GM12865 (cell line): ENCODE measurements at regions not wholly inside any gene's neighbourhood (a gene's known extent, or its start where the extent isn't known, plus 50 kb on each side); places are given as distances from the start of the nearest gene placed in this dataset.

Experiments
- DNase-seq: peaks from one replicate; pipeline ENCODE4 v3.0.0; 2010; ENCODE audit warnings: low read depth
- H3K4me3 ChIP-seq: 2 replicates; pipeline ENCODE4 v1.5.1; 2011; ENCODE audit warnings: mild to moderate bottlenecking, low read depth, low read length, control low read depth
- TF ChIP-seq, protein P1 (sequence below): IDR thresholded peaks from 2 replicates; pipeline ENCODE4 v1.5.1; 2011; ENCODE audit warnings: low read length, control low read depth, low read depth, inconsistent platforms; ENCODE audit not compliant: insufficient read depth; ENCODE audit errors: missing control alignments

DNA sequence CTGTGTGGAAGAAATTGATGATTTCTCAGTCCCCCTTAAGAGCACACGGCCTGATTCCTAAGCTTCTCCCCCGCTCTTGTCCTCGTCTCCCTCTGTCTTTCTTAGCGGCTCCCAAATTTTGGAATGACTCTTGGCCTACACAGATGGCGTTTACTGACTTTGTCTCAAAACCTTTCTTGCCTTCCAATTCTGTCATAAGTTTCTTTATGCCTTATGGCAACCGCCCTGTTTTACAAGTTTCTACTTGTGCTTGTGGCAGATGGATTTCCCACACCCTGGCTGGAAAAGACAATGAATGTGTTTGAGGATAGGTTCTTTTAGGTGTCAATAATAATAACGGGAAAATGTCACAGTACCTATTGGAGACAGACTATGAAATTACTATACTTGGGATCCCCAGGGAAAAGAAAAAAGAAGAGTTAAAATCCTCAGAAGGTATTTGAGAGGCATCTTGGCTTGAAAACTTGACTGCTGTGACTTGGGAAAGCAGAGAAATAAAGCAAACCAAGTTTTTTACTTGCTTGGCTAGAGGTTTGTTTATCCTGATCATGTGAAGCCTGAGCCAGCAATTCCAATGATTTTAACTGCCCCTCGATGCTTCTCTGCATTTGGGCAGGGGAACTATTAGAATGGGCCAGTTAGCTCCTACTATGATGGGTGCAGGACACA lies 276.4 kb downstream of the HRH4 start:
- DNase-seq: no peak
- no peak overlapping the region for H3K4me3 ChIP-seq
- TF ChIP-seq, protein P1, sequence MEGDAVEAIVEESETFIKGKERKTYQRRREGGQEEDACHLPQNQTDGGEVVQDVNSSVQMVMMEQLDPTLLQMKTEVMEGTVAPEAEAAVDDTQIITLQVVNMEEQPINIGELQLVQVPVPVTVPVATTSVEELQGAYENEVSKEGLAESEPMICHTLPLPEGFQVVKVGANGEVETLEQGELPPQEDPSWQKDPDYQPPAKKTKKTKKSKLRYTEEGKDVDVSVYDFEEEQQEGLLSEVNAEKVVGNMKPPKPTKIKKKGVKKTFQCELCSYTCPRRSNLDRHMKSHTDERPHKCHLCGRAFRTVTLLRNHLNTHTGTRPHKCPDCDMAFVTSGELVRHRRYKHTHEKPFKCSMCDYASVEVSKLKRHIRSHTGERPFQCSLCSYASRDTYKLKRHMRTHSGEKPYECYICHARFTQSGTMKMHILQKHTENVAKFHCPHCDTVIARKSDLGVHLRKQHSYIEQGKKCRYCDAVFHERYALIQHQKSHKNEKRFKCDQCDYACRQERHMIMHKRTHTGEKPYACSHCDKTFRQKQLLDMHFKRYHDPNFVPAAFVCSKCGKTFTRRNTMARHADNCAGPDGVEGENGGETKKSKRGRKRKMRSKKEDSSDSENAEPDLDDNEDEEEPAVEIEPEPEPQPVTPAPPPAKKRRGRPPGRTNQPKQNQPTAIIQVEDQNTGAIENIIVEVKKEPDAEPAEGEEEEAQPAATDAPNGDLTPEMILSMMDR: no peak

DNA sequence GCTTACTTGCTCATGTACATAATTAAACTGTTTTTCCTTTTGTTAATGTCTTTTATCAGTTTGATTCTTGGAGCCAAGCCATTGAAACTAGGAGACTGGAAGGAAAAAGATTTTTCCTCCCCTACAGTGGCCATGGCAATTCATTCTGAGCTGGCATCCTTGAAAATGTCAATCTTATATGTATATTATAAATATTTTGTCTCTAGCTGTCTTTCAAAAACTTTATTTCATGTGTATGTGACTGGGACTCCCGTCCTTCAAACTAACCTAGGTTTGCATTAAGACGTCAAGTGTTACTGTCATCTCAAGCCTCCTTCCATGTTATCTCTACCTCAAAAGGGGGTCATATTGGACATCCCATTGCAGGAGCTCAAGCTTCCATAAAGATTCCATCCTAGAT lies 280.4 kb downstream of the HRH4 start:
- DNase-seq: no peak
- no peak overlapping the region for H3K4me3 ChIP-seq
- TF ChIP-seq, protein P1: no peak

DNA sequence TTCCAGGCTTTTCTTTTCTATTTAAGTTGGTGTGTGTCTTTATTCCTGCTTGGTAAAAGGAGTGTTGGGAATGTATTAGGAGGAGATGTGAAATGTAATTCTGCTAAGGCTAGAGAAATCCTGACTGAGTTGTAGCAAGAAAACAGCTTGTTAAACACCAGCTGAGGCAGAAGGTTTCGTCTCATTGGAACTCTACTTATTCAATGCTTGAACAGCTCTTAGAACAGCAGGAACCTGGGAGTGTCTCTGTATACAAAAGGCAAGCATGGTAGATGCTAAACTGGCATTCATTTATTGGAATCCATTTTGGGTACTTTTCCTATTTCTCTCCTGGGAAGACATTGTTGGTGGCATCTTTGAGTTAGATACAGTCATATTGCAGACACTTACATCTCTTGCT lies 280.9 kb downstream of the HRH4 start:
- no peak overlapping the region for H3K4me3 ChIP-seq
- DNase-seq: no peak
- TF ChIP-seq, protein P1: no peak

DNA sequence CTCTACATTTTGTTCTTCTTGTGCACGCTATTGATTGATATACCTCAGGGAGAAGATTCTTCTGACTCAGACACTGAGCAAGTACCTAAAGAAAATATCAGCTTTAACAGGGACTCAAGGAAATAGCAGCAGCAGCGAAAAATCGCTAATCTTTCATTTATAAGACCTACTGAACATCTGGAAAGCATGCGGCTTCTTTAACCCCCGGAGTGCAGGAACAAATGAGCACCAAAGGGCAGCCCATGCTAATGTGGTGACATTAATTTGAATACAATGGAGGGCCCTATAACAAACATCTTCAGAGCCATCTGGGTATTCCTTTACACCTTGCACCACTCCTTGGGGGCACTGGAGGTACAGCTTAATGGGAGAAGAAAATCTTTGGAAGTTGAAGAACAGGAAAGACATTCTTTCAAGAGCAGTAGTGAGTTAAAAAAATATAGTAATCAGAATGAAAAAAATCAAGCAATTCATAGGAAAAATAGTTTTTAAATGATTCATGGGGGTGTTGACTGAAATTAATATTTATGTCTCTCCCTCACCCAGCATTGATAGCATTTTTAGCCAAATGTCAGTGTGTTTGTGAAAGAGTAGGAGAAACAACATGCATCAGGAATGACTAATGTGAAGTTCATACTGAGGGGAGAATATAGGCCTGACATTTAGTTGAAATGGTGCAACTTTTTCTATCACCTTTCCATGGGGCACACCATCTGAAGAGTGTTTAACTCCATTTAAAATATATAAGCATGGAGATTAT lies 281.7 kb downstream of the HRH4 start:
- H3K4me3 ChIP-seq: no peak overlapping the region
- no peak for DNase-seq
- TF ChIP-seq, protein P1: no peak

DNA sequence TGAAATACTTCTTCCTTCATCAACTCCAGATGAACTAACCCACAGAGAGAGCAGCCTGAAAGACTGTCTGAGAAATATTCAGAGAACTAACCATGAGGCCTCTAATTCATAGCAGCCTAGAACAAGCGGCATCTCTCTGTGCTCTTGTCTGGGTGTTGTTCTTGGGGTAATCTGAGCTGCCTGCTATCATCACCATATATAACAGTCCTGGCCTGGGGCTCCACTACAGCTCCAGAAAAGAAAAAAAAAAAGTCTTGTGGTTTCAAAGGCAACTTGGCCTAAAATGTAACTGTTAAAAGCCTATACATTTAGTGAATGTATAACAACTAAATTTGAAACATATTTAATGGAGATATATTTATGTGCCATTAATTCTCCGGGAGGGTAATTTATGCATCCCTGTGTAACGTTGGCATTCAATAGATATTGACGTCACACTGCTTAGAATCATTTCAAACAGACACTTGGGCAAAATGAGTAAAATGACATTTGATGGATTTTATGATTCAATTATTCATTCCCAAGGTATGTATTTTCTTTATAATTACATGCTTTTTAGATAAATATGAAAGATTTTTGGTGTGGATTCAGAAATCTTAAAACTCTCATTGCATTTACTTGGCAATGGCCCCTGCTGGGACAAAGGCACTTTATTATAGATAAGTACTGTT lies 294.3 kb downstream of the HRH4 start:
- TF ChIP-seq, protein P1: no peak
- H3K4me3 ChIP-seq: no peak overlapping the region
- DNase-seq: no peak

DNA sequence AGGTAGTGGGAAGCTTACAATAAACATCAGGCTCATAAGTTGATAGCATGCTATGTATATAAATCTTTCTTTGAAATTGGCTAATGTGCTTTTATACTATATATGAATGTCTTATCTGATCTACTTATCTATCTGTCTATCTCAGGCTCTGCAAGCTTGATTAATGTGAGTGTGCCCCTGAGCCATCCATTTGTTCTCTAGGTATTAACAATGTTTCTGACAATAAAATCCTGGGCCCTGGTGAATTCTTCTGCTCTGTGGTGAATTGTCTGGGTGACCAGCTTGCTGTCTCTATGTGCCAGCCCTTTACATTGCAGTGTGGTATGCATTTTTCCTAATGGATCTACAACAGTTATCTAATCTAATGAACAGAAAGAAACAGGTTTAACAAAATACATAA lies 295.9 kb downstream of the HRH4 start:
- DNase-seq: no peak
- TF ChIP-seq, protein P1: no peak
- H3K4me3 ChIP-seq: no peak overlapping the region

DNA sequence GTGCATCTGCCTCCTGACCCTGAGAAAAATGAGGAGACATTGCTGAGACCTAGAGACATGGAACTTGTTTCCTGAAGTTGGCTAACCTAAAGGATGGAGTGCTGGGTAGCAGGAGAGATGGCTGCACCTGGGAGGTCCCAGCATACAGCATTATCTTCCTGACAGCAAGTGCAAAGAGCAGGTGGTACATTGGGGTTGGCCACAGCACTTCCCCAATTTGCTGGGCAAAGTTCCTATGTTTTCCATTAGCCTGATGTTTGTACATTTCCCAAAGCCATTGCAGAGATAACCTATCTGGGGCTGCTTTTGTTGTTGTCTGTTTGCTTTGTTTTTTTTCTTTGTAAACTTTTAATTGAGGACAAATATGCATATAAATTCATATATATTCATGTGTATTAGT lies 296.7 kb downstream of the HRH4 start:
- DNase-seq: no peak
- no peak overlapping the region for H3K4me3 ChIP-seq
- TF ChIP-seq, protein P1: no peak
